ENCODE measurements at regions not wholly inside any gene's neighbourhood (a gene's known extent, or its start where the extent isn't known, plus 50 kb on each side); places are given as distances from the start of the nearest gene placed in this dataset.

DNA sequence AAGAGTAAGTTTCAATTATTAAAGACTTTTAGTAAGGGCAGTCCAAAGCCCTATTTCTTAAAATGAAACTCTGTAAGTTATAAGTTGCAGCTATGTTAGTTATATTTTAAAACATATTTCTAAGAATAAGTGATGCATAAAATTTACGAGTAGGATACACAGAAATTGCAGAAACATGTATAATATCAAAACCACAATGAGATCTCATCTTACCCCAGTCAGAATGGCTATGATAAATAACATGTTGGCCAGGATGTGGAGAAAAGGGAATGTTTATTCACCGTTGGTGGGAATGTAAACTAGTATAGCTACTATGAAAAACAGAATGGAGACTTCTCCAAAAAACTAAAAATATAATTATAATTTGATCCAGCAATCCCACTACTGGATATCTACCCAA lies 201.2 kb downstream of the CBLN2 start:
- no peak for DNase-seq

DNA sequence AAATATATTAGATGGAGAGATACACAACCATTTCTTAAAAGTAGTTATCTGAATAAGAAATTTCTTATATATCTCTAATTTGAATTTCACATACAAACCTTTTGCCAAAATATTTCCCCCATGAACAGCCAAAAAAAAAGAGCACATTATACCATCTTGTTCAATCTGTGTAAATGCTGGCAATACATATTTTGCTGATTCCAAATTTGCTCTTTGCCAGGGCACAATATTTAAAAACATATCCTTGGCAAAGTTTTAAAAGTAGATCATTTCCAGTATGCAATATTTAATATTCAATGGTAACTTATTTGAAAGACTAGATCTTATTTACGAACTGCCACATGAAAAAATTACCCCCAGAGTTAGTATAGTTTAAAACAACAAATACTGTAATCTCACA lies 204.2 kb downstream of the CBLN2 start:
- no peak for DNase-seq

DNA sequence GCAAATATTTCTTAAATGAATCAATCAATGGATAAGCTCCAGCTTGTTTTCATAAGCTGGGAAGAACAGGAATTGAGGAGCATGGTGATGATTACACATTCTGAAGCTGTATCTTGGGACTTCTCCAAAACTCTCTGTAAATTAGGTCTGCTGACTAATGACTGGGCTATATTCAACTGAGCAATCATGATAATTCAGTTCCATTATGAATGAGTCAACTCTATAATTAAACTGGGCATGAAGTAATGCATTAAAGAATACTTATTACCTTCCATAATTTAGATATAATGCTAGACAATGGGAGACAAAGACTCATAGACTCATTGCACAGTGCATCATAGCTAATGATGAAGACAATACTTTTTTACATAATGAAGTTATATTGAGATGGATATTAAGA lies 207.4 kb downstream of the CBLN2 start:
- DNase-seq = no peak

DNA sequence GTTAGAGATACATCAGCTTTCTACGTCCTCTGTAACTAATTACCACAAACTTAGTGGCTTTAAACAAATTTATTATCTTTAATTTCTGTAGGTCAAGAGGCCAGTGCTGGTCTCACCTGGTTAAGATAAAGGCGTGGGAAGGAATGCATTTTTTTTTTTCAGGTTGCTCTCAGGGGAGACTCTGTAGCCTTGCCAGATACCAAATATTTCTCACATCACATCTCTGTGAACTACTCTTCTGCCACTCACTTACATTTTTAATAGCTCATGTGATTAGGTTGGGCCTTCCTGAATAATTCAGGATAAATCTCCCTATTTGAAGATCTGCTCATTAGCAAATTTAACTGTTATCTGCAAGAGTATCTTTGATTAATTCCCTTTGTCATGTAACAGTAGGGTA lies 214.6 kb downstream of the CBLN2 start:
- no peak for DNase-seq

DNA sequence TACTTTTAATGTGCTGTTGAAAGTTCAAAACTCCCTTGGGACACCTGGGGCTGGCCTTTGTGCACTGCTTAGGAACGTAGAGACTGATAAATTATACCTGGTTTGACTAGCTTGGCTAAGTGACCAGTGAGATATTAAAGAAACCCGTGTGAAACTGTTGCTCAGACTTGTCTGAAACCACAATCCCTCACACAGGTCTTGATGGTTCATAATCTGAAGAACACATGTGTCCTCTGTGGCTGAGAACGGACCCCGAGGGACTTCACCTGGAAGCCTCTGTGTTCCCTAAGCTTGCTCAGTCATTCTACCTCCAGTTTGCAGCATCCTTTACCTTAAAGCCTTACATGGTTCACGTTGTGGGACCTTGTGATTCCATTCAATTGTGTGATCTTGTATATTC lies 218.8 kb downstream of the CBLN2 start:
- no peak for DNase-seq

DNA sequence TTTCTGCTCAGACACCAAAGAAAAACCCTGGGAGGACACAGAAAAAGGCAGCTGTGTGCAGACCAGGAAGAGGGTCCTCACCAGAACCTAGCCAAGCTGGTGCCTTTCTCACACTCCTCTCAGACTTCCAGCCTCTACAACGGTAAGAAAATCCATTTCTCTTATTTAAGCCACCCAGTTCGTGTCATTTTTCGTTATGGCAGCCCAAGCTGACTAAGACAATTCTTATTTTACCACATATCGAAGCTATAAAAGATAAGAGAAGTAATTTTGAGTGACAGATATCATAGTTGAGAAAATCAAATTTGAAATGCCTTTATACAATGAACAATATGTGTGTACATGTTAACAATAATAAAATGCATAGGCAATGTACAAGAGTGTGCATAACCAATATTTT lies 219.5 kb downstream of the CBLN2 start:
- DNase-seq = no peak

DNA sequence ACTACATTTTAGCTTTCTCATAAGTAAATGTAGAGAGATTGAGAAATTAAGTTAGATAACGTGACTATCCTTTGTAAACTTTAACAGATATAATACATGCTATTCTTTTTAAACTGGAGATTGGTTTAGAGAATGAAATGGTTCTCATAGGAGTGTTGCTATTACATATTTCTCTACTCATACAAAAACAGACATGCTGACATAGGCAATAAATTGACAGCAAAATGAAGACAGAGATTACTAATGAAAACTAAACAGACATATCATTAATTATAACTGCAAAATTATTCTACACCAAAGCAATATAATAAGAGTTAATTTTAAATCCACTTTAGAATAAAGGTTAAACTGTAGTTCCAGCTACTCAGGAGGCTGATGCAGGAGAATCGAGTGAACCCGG lies 227.6 kb downstream of the CBLN2 start:
- DNase-seq = no peak

DNA sequence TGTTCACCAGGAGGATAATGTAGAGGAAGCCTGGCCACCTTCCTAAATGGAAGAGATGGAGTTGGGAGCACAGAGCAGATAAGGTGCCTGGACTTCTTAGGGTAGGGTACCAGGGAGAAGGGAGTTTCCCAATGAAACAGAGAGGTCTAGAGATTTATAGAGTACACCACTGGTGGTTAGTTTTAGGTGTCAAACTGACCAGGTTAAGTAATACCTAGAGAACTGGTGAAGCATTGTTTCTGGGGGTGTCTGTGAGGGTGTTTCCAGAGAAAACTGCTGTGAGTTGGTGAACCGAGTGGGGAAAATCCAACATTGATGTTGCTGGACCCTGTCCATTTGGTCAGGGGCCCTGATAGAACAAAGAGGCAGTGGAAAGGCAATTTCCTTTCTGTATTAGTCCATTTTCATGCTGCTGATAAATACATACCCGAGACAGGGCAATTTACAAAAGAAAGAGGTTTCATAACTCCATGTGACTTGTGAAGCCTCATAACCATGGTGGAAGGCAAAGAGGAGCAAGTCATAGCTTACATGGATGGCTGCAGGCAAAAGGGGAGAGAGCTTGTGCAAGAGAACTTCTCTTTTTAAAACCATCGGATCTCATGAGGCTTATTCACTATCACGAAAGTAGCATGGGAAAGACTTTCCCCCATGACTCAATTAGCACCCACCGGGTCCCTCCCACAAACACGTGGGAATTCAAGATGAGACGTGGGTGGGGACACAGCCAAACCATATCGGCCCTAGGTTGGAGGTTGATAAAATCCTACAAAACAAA lies 260.8 kb downstream of the CBLN2 start:
- no peak for DNase-seq

DNA sequence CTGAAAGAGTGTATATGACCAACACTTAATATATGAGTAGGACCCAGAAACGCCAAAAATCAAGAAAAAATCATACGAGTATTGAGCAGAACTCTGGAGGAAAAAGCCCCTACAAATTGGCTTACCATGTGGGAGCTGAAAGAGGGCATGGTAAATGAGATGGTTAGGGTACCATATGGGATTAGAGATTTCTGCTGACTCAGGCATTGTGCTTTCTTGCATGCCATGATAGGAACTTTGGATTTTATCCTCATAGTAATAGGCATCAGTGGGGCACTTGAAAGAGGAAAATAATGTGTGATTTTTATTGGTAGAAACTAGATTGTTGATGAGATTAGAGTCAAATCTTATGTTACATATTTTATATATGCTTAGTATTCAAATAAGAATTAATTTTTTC lies 271.1 kb downstream of the CBLN2 start:
- DNase-seq = no peak

DNA sequence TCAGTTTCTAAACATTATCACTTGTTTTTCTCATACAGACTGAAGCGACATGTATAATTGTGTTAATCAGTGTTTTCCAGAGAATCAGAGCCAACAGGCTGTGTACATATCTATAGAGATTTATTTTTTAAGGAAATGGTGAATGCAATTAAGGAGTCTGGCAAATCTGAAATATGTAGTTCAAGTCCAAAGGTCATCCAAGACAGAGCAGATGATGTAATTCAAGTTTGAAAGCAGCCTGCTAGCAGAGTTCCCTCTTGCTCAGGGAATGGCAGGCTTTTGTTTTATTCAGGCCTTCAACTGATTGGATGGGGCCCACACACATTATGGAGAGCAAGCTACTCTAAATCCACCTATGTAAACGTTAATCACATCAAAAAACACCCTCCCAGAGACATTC lies 282.6 kb downstream of the CBLN2 start:
- DNase-seq = no peak

DNA sequence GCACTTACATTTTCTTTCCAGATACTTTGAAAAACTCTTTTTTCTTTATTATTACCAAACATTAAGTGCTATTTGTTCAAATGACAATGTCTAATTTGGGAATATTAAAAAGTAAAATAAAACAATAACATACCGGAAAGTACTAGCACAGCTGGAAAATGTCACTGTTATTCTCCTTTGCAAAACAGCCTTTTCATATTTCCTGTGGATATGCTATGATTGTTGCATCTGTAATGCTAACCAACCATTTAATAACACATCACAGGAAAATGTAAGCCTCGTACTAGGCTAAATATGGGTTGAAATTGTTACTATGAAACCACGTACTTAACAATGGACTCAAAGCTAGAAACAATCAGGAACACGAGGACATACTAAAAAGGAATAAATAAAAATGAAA lies 298.1 kb downstream of the CBLN2 start:
- no peak for DNase-seq

DNA sequence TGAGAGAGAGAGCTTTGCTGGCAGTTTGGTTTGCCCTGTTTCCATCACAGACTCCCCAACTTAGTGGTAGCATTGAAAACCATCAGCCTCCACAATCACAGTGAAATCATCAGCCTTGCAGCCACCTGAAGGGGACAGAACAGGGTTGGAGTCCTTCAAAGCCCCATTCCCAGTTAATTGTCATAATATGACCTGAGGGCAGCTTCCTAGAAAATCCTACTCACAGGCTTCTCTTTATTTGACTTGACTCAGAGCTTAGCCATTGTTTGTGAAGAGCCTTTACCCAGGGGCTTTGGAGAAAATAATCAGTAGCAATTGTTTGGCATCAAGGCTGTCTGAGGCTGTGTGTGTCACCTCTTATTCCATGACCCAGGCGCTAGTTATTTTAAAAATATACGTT lies 308.7 kb downstream of the CBLN2 start:
- no peak for DNase-seq

DNA sequence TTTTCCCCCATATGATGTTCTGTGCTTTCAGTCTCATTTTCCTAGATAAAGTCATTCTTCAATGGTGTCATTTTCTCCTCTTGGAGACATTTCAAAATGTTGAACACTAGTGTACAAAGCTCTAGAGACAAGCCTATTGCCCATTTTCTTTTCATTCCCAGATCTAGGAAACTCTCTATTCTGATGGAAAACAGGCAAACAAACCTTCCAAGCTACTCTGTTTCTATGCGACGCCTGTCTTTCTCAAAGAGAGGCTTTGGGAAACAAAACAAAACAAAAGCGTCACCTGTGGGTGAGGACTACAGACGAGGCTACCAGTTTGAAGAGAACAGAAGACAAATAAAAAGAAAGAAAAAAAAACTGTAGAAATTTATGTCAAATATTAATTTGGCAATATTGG lies 311.0 kb downstream of the CBLN2 start:
- no peak for DNase-seq

DNA sequence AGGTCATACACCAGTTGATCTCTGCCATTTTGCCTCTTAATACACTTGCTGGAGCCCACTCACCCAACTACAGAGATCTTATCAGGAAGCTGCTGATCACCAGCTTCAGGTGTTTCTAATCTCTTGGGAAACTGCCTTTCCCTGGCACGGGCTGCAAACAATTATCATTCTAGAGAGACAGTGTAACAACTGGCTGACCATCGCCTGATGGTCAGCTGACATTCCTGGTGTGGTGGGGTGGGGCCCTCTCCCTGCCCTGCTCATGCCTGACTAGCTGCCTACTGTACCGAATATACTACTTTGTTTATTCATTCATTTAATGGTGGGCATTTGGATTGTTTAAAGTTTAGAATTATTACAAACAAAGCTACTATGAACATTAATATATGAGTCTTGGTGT lies 311.5 kb downstream of the CBLN2 start:
- no peak for DNase-seq

DNA sequence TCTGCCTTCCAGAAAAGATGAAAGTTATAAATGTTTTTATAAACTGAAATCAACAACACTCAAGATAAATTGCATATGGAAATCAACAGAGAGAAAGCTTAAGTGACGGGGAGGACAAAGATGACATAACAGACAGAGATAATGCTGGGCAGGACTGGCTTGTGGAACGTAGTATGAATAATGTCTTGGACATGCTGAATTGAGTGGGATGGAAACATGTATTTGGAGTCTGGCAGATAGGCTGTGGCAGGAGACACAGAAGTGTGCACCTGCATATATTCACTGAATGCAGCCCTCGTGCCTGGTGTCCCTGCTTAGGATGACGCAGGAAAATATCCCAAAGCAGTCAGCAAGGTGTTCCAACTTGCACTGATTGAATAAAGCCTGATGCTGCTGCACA lies 318.2 kb downstream of the CBLN2 start:
- no peak for DNase-seq

DNA sequence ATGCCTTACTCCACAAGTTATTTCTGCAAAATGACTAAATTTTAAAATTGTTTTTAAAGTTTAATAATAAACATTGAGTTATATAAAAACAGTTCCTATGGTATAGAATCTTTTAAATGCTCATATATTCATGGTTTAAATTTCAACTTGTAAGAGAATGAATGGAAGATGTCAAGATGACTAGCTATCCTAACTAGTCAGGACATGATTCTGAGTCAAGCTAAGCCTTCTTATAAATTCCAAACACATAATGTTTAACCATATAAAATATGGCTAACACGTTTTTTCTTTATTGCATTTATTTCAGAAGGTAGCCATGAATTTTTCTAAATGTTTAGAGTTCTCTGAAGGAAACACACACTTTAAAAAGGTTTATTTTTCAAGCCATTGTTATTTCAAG lies 320.4 kb downstream of the CBLN2 start:
- no peak for DNase-seq

DNA sequence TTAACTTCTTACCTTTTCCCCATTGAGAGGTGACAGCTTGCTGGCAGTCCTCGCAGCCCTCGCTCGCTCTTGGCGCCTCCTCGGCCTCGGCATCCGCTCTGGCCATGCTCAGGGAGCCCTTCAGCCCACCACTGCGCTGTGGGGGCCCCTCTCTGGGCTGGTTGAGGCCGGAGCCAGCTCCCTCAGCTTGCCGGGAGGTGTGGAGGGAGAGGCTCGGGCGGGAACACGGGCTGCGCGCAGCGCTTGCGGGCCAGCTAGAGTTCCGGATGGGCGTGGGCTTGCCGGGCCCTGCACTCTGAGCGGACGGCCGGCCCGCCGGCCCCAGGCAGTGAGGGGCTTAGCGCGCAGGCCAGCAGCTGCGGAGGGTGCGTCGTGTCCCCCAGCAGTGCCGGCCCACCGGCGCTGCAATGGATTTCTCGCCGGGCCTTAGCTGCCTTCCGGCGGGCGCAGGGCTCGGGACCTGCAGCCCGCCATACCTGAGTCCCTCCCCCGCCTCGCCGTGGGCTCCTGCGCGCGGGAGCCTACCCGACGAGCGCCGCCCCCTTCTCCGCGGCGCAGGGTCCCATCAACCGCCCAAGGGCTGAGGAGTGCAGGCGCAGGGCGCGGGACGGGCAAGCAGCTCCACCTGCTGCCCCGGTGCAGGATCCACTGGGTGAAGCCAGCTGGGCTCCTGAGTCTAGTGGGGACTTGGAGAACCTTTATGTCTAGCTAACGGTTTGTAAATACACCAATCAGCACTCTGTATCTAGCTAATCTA lies 335.0 kb downstream of the CBLN2 start:
- DNase-seq = no peak

DNA sequence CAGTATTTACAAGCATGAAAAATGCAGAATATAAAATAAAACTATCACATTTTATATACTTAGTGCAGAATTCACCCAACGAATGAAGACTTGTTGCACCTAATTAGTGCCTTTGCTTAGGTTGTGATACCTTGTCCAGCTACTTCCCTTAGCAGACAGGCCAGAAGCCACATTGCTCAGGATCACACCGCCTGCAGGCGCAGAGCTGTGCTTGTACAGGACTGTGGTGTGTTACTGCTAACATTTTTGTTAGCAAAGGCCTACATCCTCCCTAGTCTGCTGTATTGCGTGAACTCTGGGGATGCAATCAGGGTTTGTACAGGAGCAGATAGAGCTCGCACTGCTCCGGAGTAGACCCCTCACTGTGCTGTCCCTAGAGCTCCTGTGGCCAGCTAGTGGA lies 336.9 kb downstream of the CBLN2 start:
- no peak for DNase-seq

DNA sequence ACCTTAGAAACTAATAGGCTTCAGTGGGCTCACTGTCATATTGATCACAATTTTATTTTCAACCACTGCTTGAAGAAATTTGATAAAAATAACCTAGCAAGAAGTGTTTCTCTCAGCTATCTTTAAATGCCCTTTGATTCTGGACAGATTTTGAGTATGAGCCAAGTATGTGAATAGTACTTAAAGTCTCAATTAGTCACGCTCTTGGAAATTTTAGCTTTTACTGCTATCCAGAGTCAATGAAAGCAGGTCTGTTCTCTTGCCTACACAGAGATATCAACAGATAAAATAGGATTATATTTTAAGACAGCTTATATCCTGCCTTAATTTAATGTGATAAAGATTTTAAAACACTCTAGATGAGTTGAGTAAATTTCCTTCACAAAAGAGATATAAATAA lies 337.3 kb downstream of the CBLN2 start:
- DNase-seq = no peak

DNA sequence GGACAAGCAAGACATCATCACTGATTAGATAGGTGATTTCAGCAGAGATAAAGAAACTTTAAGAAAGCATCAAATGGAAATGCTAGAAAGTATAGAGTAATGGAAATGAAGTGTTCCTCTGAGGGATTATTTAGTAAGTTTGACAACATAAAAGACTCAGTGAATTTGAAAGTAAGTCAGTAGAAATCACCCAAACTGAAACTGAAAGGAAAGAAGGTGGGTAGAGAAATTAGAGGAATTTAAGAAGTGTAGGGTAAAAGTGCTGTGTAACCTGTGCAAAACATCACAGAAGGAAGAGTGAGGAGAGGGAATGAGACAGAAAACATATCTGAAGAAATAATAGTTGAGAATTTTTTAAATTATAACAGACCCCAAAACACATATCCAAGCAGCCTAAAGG lies 343.1 kb downstream of the CBLN2 start:
- no peak for DNase-seq

DNA sequence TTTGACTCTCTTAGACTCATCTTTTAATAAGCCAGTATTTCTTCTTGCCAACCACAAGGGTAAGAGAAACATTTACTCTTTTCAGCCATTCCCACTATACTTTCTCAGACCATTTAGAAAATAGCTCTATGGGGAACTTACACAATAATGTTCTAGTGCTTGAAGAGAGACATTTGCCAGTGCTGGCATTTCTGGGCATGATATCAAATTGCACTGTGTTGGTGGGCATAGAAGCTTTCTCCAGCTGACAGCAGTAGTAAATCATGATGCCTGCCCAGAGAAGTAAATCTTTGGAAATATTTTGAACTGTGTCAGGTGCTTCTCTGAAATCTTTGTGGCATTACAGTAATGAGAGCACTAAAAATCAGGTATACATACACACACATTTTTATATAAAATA lies 346.6 kb downstream of the CBLN2 start:
- DNase-seq = no peak

DNA sequence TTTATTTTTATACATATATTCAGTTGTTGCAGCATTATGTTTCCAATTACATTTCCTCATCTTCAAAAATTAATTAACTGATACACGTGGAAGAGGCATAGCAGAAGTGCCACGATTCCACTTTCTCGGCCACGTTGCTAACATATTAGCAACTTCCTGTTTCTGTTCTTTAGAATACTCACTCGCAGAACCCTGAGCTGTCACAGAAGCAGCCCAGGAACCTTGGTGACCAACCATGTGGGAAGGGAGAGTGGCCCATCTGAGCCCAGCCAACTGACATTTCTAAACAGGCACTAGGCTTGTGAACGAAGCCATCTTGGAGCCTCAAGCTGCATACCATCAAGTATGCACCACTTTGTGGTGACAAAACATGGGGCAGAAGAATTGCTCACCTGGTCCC lies 350.1 kb downstream of the CBLN2 start:
- no peak for DNase-seq

DNA sequence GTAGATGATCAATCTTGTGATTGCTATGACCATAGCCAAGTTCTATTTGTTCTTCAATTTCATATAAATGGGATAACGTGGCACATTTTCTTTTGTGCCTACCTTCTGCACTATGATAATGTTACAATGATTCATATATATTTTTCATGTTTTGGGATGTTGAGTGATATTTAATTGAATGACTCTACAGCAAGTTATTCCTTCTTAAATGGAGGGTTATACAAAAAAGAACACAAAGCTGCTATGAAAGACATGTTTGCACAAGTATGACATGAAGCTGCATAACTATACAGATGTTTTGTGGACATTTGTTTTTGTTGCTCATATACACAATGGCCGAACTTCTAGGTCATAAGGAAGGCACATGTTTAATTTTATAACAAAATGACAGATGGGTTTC lies 356.2 kb downstream of the CBLN2 start:
- no peak for DNase-seq

DNA sequence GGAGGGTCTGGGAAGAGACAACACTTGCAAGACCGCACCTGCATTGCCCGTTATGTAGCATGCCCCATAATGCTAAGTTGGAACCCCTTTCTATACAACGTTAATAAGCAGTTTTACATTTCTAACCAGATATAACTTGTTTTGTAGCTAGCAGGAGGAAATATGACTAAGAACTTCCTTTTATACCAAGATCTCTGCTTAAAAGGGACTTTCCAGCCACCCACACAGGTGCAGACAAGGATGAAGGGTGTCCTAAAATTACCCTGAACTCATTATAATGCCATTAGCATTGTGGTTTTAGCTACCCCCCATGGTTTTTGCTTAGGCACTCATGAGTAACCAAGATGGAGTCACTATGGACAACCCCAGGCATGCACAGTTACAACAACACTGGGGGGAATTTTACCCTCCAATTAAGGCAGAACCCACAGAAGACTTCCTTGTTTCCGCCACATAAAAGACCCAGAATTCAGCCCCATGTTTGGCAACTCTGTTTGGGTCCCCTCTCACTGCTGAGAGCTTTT lies 362.8 kb downstream of the CBLN2 start:
- DNase-seq = no peak

DNA sequence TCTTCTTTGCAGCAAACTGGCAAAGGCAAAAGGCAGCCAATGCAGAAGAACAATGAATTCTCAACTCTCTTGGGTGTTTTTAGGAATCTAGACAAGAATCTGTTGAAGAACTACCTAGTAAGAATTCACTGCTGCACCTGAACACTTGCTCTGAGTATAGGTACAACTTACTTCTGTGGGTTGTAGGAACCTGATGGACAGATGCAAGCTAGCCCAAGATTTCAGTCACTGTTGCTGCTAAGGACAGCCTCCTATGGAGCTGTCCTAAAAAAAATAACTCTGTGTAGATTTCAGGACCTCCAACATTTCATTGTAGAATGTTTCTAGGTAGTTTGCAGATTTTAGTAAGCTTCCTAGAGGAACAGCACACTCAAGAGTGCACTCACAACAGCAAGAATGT lies 363.5 kb downstream of the CBLN2 start:
- no peak for DNase-seq

Measured in NCI-H526 (cell line).